H9 (cell line): ENCODE measurements at regions not wholly inside any gene's neighbourhood (a gene's known extent, or its start where the extent isn't known, plus 50 kb on each side); places are given as distances from the start of the nearest gene placed in this dataset.

Experiments used
- DNase-seq: peaks from one replicate; pipeline ENCODE4 v3.0.0-alpha.2; 2017
- H2AFZ ChIP-seq: one replicate; pipeline ENCODE4 v1.6.1; 2013; ENCODE audit warnings: mild to moderate bottlenecking, low read length, control low read depth, moderate library complexity
- H2AK5ac ChIP-seq: 2 replicates; pipeline ENCODE4 v1.6.1; 2013; ENCODE audit warnings: low read length, control low read depth, mixed read lengths; ENCODE audit not compliant: insufficient read length
- H2BK120ac ChIP-seq: one replicate; pipeline ENCODE4 v1.6.1; 2013; ENCODE audit warnings: low read depth, mild to moderate bottlenecking, low read length, control low read depth, inconsistent platforms; ENCODE audit not compliant: poor library complexity, severe bottlenecking
- H2BK12ac ChIP-seq: 2 replicates; pipeline ENCODE4 v1.6.1; 2013; ENCODE audit warnings: low read length, control low read depth, mixed read lengths, low read depth; ENCODE audit not compliant: insufficient read length
- H2BK15ac ChIP-seq: 2 replicates; pipeline ENCODE4 v1.6.1; 2013; ENCODE audit warnings: low read depth, low read length, control low read depth
- H2BK20ac ChIP-seq: one replicate; pipeline ENCODE4 v1.6.1; 2013; ENCODE audit warnings: low read depth, mild to moderate bottlenecking, low read length, control low read depth, inconsistent platforms; ENCODE audit not compliant: poor library complexity, severe bottlenecking
- H2BK5ac ChIP-seq: 2 replicates; pipeline ENCODE4 v1.6.1; 2013; ENCODE audit warnings: low read length, control low read depth, mixed read lengths; ENCODE audit not compliant: insufficient read length
- H3K14ac ChIP-seq: 2 replicates; pipeline ENCODE4 v1.6.1; 2013; ENCODE audit warnings: low read length, control low read depth; ENCODE audit not compliant: insufficient read depth
- H3K18ac ChIP-seq: 2 replicates; pipeline ENCODE4 v1.6.1; 2013; ENCODE audit warnings: low read depth, mild to moderate bottlenecking, mixed read lengths, low read length, control low read depth; ENCODE audit not compliant: insufficient read length
- H3K23ac ChIP-seq: 2 replicates; pipeline ENCODE4 v1.6.1; 2013; ENCODE audit warnings: low read length, control low read depth, mixed read lengths, low read depth; ENCODE audit not compliant: insufficient read length
- H3K23me2 ChIP-seq: 2 replicates; pipeline ENCODE4 v1.6.1; 2013; ENCODE audit warnings: low read depth, mild to moderate bottlenecking, mixed read lengths, low read length, control low read depth; ENCODE audit not compliant: insufficient read length, poor library complexity, severe bottlenecking
- H3K27ac ChIP-seq: 2 replicates; pipeline ENCODE4 v1.5.1; 2013; ENCODE audit warnings: low read length, control low read depth, mixed read lengths, low read depth; ENCODE audit not compliant: insufficient read length
- H3K27me3 ChIP-seq: 2 replicates; pipeline ENCODE4 v1.6.1; 2013; ENCODE audit warnings: low read length, control low read depth, inconsistent platforms; ENCODE audit not compliant: insufficient read depth
- H3K4ac ChIP-seq: 2 replicates; pipeline ENCODE4 v1.6.1; 2013; ENCODE audit warnings: low read depth, mild to moderate bottlenecking, control low read depth, inconsistent platforms, low read length, moderate library complexity
- H3K4me1 ChIP-seq: 2 replicates; pipeline ENCODE4 v1.6.1; 2013; ENCODE audit warnings: low read length, control low read depth, inconsistent platforms; ENCODE audit not compliant: insufficient read depth
- H3K4me2 ChIP-seq: 2 replicates; pipeline ENCODE4 v1.6.1; 2013; ENCODE audit warnings: low read length, control low read depth, mixed read lengths; ENCODE audit not compliant: insufficient read length, insufficient read depth
- H3K56ac ChIP-seq: 2 replicates; pipeline ENCODE4 v1.6.1; 2013; ENCODE audit warnings: low read depth, mild to moderate bottlenecking, mixed read lengths, low read length, control low read depth; ENCODE audit not compliant: insufficient read length
- H3K79me1 ChIP-seq: 2 replicates; pipeline ENCODE4 v1.6.1; 2013; ENCODE audit warnings: low read depth, mild to moderate bottlenecking, moderate library complexity, low read length, control low read depth, inconsistent platforms; ENCODE audit not compliant: insufficient read depth, poor library complexity, severe bottlenecking
- H3K79me2 ChIP-seq: 2 replicates; pipeline ENCODE4 v1.6.1; 2013; ENCODE audit warnings: low read length, control low read depth, inconsistent platforms; ENCODE audit not compliant: insufficient read depth
- H3K9ac ChIP-seq: 2 replicates; pipeline ENCODE4 v1.6.1; 2013; ENCODE audit warnings: low read length, control low read depth, mixed read lengths; ENCODE audit not compliant: insufficient read length; ENCODE audit errors: extremely low read depth
- H3K9me3 ChIP-seq: one replicate; pipeline ENCODE4 v1.6.1; 2013; ENCODE audit warnings: low read depth, low read length, inconsistent platforms; ENCODE audit not compliant: control insufficient read depth
- H3T11ph ChIP-seq: one replicate; pipeline ENCODE4 v1.6.1; 2013; ENCODE audit warnings: mild to moderate bottlenecking, low read length, control low read depth, inconsistent platforms
- H4K20me1 ChIP-seq: one replicate; pipeline ENCODE4 v1.6.1; 2013; ENCODE audit not compliant: control insufficient read depth, insufficient read length, insufficient read depth
- H4K5ac ChIP-seq: 2 replicates; pipeline ENCODE4 v1.6.1; 2013; ENCODE audit warnings: low read depth, mild to moderate bottlenecking, mixed read lengths, low read length, control low read depth; ENCODE audit not compliant: insufficient read length
- H4K8ac ChIP-seq: replicated peaks from 2 replicates; pipeline ENCODE4 v1.6.1; 2013; ENCODE audit warnings: low read length, control low read depth, mixed read lengths, low read depth; ENCODE audit not compliant: insufficient read length
- H4K91ac ChIP-seq: 2 replicates; pipeline ENCODE4 v1.6.1; 2013; ENCODE audit warnings: low read depth, mild to moderate bottlenecking, moderate library complexity, mixed read lengths, low read length, control low read depth; ENCODE audit not compliant: insufficient read length
- H3K27ac Mint-ChIP-seq, 3 experiments: 2 replicates in 2 of 3; 3 replicates in 1 of 3; pipeline ENCODE4 v1.8.0; 2020 to 2021; ENCODE audit warnings: mixed read lengths in 3 of 3, mild to moderate bottlenecking in 1 of 3, moderate library complexity in 1 of 3
- H3K27me3 Mint-ChIP-seq: 2 replicates; pipeline ENCODE4 v1.8.0; 2021; ENCODE audit warnings: low read depth, mild to moderate bottlenecking, moderate library complexity, mixed read lengths
- H3K36me3 Mint-ChIP-seq, 3 experiments: 2 replicates in 2 of 3; 3 replicates in 1 of 3; pipeline ENCODE4 v1.8.0; 2020 to 2021; ENCODE audit warnings: low read depth in 3 of 3, mixed read lengths in 3 of 3; ENCODE audit not compliant: insufficient read depth in 1 of 3
- H3K4me1 Mint-ChIP-seq, 2 experiments: 2 replicates each; pipeline ENCODE4 v1.8.0; 2020; ENCODE audit warnings: mixed read lengths in 2 of 2
- H3K4me3 Mint-ChIP-seq, 2 experiments: 2 replicates in 1 of 2; 3 replicates in 1 of 2; pipeline ENCODE4 v1.8.0; 2020 to 2021; ENCODE audit warnings: mild to moderate bottlenecking in 2 of 2, mixed read lengths in 2 of 2, moderate library complexity in 1 of 2
- H3K9me3 Mint-ChIP-seq, 2 experiments: 2 replicates in 1 of 2; 3 replicates in 1 of 2; pipeline ENCODE4 v1.8.0; 2020; ENCODE audit warnings: mild to moderate bottlenecking in 2 of 2, mixed read lengths in 2 of 2, moderate library complexity in 1 of 2
- WGBS: extraction: QIAGEN DNeasy Blood & Tissue Kit; methylation state at CpG from one replicate; pipeline ENCODE4 v1.1.7; 2013; ENCODE audit warnings: missing lambda C conversion rate, low lambda C conversion rate, mixed read lengths; ENCODE audit not compliant: insufficient read length; ENCODE audit errors: extremely low coverage; 5-methylcytosine and 5-hydroxymethylcytosine counted together
- TF ChIP-seq, protein P1 (sequence below): fragments of 200-600 bp; sonication (generic); conservative IDR thresholded peaks from 3 replicates; pipeline ENCODE4 v1.8.0; 2021; ENCODE audit warnings: antibody characterized with exemption, mild to moderate bottlenecking

DNA sequence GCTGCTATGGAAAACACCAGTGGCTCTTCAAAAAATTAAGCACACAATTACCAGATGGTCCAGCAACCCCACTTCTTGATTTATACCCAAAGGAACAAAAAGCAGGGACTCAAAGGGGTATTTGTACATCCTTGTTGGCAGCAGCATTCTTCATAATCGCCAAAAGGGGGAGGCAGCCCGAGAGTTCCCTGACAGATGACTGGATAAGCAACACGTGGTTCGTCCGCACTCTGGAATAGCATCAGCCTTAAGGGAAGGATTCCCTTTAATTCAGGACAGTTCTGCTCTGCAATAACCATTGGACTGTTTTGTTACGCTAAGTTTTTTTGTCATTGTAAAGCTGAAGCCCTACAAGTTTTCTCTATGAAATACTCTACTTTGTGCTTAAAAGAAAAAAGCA, 76.7 kb upstream of the TWIST2 start:
- H3K4me3 Mint-ChIP-seq: no peak overlapping the region
- no peak overlapping the region for H2BK15ac ChIP-seq
- H3K9me3 ChIP-seq: no peaks in the 10 kb centered on the region
- peaks cover 69% of the 10 kb centered on the region for H3K27me3 Mint-ChIP-seq
- no peaks in the 10 kb centered on the region for H3K4me1 ChIP-seq
- H2BK20ac ChIP-seq: no peak overlapping the region
- TF ChIP-seq, protein P1, sequence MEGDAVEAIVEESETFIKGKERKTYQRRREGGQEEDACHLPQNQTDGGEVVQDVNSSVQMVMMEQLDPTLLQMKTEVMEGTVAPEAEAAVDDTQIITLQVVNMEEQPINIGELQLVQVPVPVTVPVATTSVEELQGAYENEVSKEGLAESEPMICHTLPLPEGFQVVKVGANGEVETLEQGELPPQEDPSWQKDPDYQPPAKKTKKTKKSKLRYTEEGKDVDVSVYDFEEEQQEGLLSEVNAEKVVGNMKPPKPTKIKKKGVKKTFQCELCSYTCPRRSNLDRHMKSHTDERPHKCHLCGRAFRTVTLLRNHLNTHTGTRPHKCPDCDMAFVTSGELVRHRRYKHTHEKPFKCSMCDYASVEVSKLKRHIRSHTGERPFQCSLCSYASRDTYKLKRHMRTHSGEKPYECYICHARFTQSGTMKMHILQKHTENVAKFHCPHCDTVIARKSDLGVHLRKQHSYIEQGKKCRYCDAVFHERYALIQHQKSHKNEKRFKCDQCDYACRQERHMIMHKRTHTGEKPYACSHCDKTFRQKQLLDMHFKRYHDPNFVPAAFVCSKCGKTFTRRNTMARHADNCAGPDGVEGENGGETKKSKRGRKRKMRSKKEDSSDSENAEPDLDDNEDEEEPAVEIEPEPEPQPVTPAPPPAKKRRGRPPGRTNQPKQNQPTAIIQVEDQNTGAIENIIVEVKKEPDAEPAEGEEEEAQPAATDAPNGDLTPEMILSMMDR: peak; percentile 59
- H2BK12ac ChIP-seq: no peak overlapping the region
- H3K56ac ChIP-seq: no peak overlapping the region
- H3K4me1 Mint-ChIP-seq: peaks cover 5 to 12% of the 10 kb centered on the region in 2 experiments; a peak in 3 of 4 replicates
- H3T11ph ChIP-seq: no peak overlapping the region
- H3K27me3 ChIP-seq: no peaks in the 10 kb centered on the region; the same call in 1 of the 2 replicates
- H2AFZ ChIP-seq: no peak overlapping the region
- no peak overlapping the region for H3K27ac ChIP-seq
- H3K27ac Mint-ChIP-seq: no peak overlapping the region
- H3K9ac ChIP-seq: no peak overlapping the region
- no peak overlapping the region for H4K8ac ChIP-seq
- no peak overlapping the region for H3K18ac ChIP-seq
- H3K79me2 ChIP-seq: no peaks in the 10 kb centered on the region
- DNase-seq: peak; percentile 54
- no peak overlapping the region for H3K4ac ChIP-seq
- no peak overlapping the region for H3K14ac ChIP-seq
- no peaks in the 10 kb centered on the region for H3K36me3 Mint-ChIP-seq
- no peaks in the 10 kb centered on the region for H4K20me1 ChIP-seq
- no peak overlapping the region for H4K91ac ChIP-seq
- H2AK5ac ChIP-seq: no peak overlapping the region
- H3K4me2 ChIP-seq: no peak overlapping the region
- no peak overlapping the region for H3K23ac ChIP-seq
- H3K23me2 ChIP-seq: no peaks in the 10 kb centered on the region
- no peak overlapping the region for H2BK5ac ChIP-seq
- WGBS: no CpG with 5 or more reads among the region's 6 CpGs
- peaks cover 0 to 3% of the 10 kb centered on the region in 2 experiments; a peak in 2 of 5 replicates for H3K9me3 Mint-ChIP-seq
- no peak overlapping the region for H2BK120ac ChIP-seq
- no peaks in the 10 kb centered on the region for H3K79me1 ChIP-seq
- no peak overlapping the region for H4K5ac ChIP-seq
